ENCODE measurements at regions not wholly inside any gene's neighbourhood (a gene's known extent, or its start where the extent isn't known, plus 50 kb on each side); places are given as distances from the start of the nearest gene placed in this dataset.

DNA sequence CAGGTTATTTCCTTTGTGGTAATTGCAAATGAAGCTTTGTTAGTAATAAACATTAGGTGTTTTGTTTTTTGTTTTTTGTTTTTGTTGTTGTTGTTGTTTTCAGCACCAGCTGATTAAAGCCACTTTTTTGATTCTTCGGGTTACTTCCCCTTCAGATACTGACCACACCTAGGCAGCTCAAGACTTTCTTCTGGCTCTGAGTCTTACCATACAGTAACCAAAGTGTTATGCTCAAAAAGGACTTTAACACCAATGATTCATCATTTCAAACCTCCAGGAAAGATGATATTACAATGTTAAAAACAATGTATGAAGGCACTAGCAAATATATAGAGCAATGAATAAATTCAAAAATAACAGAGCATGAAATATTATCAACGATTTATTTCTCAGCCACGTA lies 265.2 kb upstream of the SP8 start:
- intact Hi-C loops (cut with DNase I) = no loop called here
- no peak for ATAC-seq
- 78 to 83% methylated on average over 3 of the region's 3 CpGs for WGBS, 2 donors

DNA sequence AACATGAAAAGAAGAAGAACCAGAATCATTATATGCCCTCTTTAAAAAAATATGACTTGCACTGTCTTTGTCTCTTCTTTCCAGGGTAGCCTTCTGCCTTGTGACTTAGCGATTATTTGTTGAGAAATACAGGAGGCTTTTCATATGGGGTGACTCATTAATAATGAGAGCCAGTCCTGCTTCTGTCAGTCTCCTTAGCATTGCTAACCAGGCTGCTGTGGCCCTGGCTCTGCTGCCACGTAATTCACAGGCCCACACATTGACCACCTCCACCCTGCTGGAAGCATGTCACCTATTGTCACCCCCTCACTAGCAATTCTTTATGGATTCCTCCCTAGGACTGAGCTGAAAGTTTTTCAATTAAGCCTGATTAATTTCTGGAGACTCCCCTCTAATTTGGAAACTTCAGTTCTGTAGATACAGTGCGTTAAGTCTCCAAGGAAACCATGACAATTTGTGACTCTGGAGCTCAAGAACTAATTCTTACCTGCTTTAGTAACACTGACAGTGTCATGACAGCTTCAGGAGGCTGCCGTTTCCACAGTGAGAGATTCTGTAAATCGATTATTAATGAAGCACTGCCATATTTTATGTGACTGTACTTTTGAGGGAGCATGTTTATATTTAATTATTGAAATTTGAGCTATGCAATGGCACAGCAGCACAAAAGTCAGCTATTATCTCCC lies 267.9 kb upstream of the SP8 start:
- Histone ChIP-seq H3K27ac (no peak overlapping the region), H3K4me1 (no peaks in the 10 kb centered on the region), H3K9me3 (no peaks in the 10 kb centered on the region), H3K27me3 (no peaks in the 10 kb centered on the region), H3K36me3 (replicated peaks in 1 of 2; ENCODE audit: insufficient read depth in 1 of 2, low read depth in 2 of 2) (no peaks in the 10 kb centered on the region), H3K4me3 (no peak overlapping the region)
- ATAC-seq (no peak), DNase-seq (no peak)
- TF ChIP-seq, protein P1, sequence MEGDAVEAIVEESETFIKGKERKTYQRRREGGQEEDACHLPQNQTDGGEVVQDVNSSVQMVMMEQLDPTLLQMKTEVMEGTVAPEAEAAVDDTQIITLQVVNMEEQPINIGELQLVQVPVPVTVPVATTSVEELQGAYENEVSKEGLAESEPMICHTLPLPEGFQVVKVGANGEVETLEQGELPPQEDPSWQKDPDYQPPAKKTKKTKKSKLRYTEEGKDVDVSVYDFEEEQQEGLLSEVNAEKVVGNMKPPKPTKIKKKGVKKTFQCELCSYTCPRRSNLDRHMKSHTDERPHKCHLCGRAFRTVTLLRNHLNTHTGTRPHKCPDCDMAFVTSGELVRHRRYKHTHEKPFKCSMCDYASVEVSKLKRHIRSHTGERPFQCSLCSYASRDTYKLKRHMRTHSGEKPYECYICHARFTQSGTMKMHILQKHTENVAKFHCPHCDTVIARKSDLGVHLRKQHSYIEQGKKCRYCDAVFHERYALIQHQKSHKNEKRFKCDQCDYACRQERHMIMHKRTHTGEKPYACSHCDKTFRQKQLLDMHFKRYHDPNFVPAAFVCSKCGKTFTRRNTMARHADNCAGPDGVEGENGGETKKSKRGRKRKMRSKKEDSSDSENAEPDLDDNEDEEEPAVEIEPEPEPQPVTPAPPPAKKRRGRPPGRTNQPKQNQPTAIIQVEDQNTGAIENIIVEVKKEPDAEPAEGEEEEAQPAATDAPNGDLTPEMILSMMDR (IDR thresholded peaks at IDR 0.05) = no peak
- TF ChIP-seq POLR2A (IDR thresholded peaks at IDR 0.05) = no peak
- intact Hi-C loops (cut with DNase I) = no loop called here
- WGBS, 2 donors = 59 to 68% methylated on average over 5 of the region's 5 CpGs

More for the DNA sequence above, 265.2 kb upstream of the SP8 start:
- Histone ChIP-seq H3K9me3 (no peaks in the 10 kb centered on the region), H3K36me3 (replicated peaks in 1 of 2; ENCODE audit: insufficient read depth in 1 of 2, low read depth in 2 of 2) (no peaks in the 10 kb centered on the region), H3K4me1 (no peaks in the 10 kb centered on the region), H3K27me3 (no peaks in the 10 kb centered on the region), H3K4me3 (no peak overlapping the region), H3K27ac (no peak overlapping the region)
- DNase-seq = no peak
- TF ChIP-seq, protein P1 (IDR thresholded peaks at IDR 0.05) = no peak
- TF ChIP-seq POLR2A (IDR thresholded peaks at IDR 0.05) = no peak

DNA sequence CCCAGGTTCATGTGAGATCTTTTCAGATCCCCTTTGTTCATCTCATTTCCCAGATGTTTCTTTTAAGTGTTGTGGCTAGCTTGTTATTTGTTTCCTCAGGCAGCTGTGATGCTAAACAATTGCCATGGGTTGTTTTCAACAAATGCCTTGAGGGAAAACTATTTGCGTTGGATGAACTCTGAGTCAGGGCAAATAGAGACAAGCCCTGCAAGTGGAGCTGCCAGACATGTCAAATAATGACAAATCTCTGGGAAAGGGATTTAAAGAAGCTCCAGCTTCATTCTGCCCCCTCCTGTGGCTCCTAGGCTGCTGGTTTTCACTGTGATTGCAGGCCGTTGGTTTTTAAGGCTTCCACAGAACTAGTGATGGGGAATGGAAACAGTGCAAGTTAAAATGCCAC lies 272.4 kb upstream of the SP8 start:
- no peak overlapping the region for H3K27ac ChIP-seq
- H3K4me1 ChIP-seq = no peaks in the 10 kb centered on the region
- no peaks in the 10 kb centered on the region for H3K9me3 ChIP-seq
- H3K36me3 ChIP-seq (replicated peaks in 1 of 2; ENCODE audit: insufficient read depth in 1 of 2, low read depth in 2 of 2) = no peaks in the 10 kb centered on the region
- H3K27me3 ChIP-seq = no peaks in the 10 kb centered on the region
- TF ChIP-seq, protein P1 (IDR thresholded peaks at IDR 0.05) = no peak
- no peak for TF ChIP-seq POLR2A (IDR thresholded peaks at IDR 0.05)
- intact Hi-C loops (cut with DNase I) = no loop called here
- ATAC-seq (no peak), DNase-seq (no peak)
- H3K4me3 ChIP-seq = no peak overlapping the region
- 54 to 87% methylated on average over 2 of the region's 2 CpGs for WGBS, 2 donors

DNA sequence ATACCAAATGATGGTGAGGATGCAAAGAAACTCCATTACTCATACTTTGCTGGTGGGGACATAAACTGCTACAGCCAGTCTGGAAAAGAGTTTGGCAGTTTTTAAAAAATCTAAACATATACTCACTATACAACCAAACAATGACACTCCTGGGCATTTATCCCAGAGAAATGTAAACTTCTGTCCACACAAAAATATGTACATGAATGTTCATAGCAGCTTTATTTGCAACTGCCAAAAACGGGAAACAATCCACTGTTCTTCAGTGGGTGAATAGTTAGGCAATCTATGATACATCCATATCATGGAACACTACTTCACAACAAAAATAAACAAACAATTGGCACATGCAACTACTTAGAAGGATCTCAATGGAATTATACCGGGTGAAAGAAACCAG lies 276.4 kb upstream of the SP8 start:
- 62 to 67% methylated on average over 2 of the region's 2 CpGs for WGBS, 2 donors
- TF ChIP-seq, protein P1 (IDR thresholded peaks at IDR 0.05) = no peak
- TF ChIP-seq POLR2A (IDR thresholded peaks at IDR 0.05) = no peak

More for the DNA sequence above, 276.4 kb upstream of the SP8 start:
- intact Hi-C loops (cut with DNase I) = no loop called here
- ATAC-seq = no peak
- Histone ChIP-seq H3K9me3 (no peaks in the 10 kb centered on the region), H3K27me3 (no peaks in the 10 kb centered on the region), H3K36me3 (replicated peaks in 1 of 2; ENCODE audit: insufficient read depth in 1 of 2, low read depth in 2 of 2) (no peaks in the 10 kb centered on the region), H3K4me3 (no peak overlapping the region), H3K4me1 (no peaks in the 10 kb centered on the region), H3K27ac (no peak overlapping the region)
- no peak for DNase-seq
